Glomerular endothelial cell (primary cell): ENCODE measurements at regions not wholly inside any gene's neighbourhood (a gene's known extent, or its start where the extent isn't known, plus 50 kb on each side); places are given as distances from the start of the nearest gene placed in this dataset.

Experiments
- DNase-seq: peaks from one replicate; pipeline ENCODE4 v3.0.0-alpha.2; 2011; ENCODE audit warnings: low read depth, low spot score; ENCODE audit errors: extremely low read depth

- DNase-seq: no peak
Measured at GRCh38 chr1:234975941-234976860, 152.4 kb downstream of the TOMM20 start.

DNA sequence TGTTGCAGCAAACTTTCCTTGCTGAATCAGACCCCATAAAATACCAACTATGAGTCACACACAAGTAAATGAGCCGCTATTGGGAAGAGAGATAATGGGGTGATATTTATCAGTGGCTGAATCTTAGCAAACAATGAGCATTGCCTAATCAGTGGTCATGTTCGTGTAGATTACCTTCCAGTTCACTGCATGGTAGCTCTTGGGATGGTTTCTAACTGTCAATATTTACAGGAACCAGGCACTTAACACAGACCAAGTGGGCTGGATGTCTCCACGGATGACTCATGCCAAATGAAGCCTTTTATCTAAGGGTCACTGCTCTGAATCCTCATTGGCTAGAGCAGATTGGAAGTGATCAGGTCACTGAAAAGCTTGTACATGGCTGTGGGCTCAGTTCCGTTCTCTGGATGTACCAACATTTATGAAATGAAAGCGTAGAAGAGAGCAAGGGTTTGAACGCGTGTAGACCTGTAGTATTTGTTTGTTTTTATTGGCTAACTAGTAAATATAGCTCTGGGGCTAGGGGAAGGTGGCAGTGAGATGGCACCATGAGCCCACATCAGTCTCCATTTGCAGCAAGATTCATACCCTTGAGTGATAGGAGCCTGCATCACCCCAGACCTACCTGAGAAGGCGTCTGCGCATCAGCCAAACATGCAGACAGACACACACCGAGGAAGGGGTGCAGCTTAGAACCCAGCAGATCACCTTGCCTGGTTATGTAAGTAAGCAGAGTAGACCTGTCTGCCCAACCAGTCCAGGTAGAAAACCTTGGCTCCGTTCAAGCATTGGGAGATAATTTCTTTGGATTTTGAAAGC is 153.3 kb downstream of the TOMM20 start:
- peak; percentile 61 for DNase-seq

GRCh38 chr1:234973426-234974250 is 155.0 kb downstream of the TOMM20 start:
- DNase-seq: no peak

DNA sequence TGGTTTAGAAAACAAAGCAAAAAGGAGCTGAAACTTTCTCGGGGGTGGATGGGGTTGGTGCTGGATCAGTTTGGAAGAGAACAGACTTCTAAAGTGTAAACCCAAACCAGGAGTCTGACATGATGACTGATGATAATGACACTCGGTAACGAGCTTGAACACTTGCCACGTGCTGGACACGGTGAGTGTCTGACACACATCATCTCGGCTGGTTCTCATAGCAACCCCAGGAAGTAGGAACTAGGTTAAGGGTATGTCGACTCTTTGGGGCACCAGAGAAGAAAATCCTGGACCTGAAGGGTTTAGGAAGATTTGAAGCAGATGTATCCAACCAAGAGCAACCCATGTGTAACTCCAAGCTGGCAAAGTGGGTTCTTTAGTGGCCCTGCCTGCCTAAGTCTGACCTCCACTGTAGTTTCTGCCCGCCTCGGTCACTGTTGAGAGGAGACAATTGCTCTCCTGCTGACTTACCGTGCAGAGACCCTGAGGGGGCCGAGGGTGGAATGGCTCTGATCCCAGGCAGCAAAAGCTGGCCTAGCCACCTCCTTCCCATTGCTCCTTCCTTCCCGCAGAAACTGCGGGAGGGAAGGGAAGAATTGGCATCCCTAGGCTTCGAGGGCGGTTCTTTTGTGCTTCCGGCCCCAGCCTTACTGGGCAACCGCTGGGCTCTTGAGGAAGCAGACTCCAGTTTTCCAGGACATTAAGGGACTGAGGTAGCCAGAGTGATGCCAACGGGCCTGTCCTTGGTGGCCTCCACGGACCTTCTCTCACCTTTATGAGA is 156.0 kb downstream of the TOMM20 start:
- no peak for DNase-seq

GRCh38 chr1:234971586-234972297 is 156.9 kb downstream of the TOMM20 start:
- DNase-seq: no peak

DNA sequence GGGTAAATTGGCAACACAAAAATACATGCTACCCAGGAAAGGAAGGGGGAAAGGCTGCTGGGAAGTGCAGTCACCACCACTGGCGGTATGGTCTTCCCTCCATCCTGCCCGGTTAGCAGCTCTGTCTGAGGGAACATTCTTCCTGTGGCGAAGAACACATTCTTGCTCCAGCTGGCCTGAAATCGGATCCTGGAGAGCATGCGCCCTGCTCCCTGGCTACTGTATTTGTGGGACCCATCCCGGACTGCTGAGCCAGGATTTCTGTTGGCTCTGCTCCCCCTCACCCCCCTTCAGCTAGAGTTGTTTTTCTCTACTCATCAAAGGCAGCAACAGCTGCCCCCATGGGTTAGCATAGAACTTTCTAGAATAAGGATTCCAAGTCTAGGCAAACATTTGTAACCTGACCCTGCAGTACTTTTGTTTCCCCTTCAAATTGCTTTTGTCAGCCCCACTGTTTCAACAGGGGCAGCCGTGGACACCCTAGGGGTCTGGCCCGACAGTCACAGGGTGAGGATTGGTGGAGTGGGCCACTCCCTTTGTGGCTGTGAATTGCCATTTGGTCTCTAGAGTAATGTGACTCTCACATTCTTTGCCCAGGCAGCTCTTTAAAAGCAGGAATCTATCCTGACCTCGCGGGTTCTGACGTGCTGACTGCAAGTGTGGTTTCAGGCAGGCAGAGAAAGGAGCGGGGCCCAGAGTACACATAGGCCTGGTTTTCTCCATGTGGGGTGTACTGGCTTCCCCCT is 157.7 kb downstream of the TOMM20 start:
- no peak for DNase-seq

DNA sequence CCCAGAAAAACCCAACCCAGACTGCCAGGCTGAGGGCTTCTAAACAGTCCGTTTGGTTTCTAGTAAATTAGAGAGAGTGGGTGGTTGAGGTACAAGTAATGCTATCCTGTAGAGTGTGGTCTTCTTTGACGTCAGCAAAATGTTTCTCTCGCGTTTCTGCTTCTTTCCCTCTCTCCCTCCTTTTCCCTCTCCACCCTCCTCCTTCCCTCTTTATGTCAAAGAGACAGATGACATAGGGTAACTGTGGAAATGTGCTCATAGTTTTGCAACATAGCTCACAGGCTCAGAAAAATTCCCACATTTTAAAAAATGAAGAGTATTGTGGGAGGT is 158.3 kb downstream of the TOMM20 start:
- DNase-seq: no peak

DNA sequence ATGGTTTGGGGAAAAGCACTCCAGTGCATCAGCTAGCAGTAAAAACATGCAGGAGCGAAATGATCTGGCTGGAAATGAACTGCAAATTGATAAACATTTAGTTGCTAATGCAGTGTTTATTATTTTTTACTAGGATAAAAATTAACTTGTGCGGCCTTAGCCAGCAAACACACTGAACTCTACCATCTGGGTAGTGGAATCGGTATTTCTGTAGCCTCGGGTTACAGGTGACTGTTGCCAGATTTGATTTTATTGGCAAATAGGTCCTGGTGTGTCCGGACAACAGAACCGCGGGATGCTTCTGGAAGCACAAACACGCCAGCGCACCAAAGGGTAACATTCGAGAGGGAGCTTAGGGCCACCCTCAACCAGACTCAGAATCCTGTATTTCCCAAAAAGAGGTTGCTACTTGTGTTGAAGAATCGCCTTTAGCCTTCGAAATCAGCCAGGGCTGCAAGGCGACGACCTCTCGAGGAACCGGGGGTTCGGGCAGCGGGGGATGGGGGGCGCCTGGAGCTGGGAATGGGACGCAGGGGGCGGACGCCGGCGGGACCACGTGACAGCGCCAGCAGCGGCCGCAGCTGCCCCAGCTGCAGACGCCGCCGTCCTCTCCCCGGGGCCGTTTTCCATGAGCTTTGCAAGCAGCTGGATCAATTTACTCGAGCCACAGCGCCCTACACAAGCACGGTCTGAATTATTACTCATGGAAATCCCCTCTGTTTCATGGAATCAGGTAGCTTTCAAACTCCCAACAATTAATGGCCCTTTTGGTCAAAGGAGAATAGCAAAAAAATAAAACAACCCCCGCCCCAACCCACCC is 158.8 kb downstream of the TOMM20 start:
- no peak for DNase-seq

DNA sequence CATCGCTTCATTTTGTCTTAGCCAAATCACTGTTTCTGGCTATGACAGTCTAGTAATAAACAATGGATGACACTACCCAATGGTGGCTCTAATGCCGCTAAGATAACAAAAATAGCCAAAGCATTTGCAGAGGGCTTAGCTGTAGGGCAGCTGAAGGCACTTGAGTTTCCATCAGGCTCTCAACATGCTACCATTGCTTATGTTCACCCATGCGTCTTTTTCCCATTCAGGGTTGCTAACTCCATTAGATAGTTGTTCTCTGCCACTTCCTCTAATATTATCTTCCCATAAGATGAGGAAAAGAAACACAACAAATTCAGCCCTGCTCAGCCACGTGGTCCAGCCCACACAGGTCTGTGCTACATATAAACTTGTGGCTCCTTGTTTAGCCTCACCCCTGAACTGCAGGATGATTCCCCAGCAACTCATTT is 159.6 kb downstream of the TOMM20 start:
- DNase-seq: no peak

DNA sequence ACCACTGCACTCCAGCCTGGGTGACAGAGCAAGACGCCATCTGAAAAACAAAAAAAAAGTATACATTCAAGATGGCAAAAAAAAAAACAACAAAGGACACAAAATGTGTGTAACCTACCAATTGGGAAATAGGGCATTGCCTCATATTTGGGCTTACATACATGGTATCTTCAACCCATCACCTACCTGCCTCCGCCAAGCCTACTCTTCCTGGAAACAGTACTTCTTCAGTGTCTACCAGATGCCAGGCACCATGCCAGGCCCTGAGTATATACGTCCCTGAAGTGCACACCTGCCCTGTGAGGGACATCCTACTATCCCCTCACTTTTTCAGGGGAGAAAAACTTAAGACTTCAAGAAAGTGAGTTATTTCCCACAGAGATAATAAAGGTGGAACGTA is 160.2 kb downstream of the TOMM20 start:
- DNase-seq: no peak

- no peak for DNase-seq
Measured at GRCh38 chr1:234967121-234967520, 161.5 kb downstream of the TOMM20 start.

DNA sequence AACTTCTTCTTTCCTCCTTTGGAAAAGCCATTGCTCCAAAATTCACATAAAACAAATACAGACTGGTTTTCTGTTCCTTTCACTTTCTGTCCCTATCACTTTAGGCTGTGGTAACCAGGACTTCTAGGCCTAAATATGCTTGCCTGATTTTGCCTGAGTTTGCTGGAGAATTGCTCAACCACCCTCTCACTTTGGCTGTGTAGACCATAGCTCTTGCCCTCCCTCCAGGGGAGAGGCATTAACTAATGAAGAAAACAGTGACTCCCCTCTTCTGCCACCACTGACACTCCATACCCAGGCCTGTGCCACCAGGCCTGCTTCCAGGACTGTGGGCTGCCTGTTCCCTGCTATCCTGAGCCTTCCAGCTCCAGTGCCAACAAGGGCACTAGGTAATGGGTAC is 163.5 kb downstream of the TOMM20 start:
- DNase-seq: no peak

- DNase-seq: no peak
Measured at GRCh38 chr1:234963904-234964702, 164.5 kb downstream of the TOMM20 start.

DNA sequence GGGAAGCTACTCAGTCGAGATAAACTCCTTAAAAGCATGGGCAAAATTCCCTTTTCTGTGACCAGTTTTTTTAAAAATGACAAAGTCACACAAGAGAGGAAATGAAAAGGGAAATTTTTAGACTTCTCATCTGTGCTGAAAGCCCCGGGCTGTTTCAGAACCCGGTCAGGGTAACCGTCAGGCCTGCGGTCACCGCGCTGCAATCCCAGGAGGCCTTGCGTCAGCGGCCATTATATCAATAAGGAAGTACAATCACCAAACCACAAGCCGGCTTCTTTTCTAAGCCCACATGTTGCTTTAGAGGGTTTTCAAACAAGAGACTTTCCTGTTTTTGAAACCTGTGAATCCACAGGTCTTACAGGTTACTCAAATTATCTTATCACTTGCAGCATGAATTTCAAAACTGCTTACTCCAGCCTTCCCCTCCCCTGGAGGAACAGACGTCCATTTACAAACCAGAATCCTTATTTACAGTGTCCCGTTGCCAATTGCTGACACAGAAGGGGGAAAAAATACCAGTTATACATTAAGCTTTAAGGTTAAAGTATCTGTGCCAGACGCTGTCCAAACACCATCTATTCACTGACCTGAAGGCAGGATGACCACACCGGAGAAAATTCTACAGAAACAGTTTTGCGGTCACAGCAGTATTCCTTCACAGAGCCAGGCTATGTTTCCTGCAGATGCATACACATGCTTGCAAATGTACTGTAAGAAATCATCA is 165.3 kb downstream of the TOMM20 start:
- no peak for DNase-seq

DNA sequence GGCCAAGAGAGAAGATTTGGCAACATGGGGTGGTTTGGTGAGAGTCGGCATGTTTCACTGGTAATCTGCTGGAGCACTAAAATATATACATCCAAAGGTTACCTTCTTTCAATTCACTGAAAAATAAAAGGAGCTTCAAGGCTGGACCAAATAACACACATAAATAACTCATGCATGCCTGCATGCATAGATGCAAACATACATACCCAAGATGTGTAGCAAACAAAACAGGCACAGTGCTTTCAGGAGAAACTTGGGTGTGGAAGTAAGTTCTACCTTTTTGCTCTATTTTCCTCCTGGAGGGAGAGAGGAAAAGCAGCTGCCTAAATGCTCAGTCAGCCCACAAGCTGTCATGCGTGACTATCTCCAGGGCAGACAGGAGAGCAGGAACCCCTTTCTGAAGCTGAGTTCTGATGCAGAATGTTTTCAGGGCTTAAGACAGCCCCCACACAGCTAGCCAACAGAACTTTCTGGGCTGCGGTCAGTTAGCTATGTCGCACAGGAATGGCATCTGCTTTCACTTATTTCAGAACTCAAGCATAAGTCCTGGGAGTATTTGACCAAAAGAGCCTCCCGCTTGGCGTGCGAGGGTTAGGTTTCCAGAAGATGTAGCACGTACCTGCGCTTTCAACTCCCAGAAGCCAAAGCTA is 166.2 kb downstream of the TOMM20 start:
- no peak for DNase-seq
